Effector memory CD8-positive, alpha-beta T cell (primary cell): ENCODE measurements at regions not wholly inside any gene's neighbourhood (a gene's known extent, or its start where the extent isn't known, plus 50 kb on each side); places are given as distances from the start of the nearest gene placed in this dataset.

ENCODE experiments used
- ATAC-seq: fragments of 150-1000 bp; cut with Tn5 transposase; replicated peaks from 2 replicates; pipeline ENCODE4 v1.10.0; 2021; ENCODE audit warnings: mild to moderate bottlenecking, moderate library complexity
- DNase-seq, 3 experiments: peaks; one replicate each; pipeline ENCODE4 v3.0.0; 2021
- H3K27ac Mint-ChIP-seq, 2 donors: one replicate each; pipeline ENCODE4 v1.8.0; 2022; ENCODE audit warnings: mild to moderate bottlenecking in 2 of 2, mixed read lengths in 2 of 2, moderate library complexity in 2 of 2
- H3K27me3 Mint-ChIP-seq, 2 donors: one replicate each; pipeline ENCODE4 v1.8.0; 2022; ENCODE audit warnings: mixed read lengths in 2 of 2
- H3K36me3 Mint-ChIP-seq: one replicate; pipeline ENCODE4 v1.8.0; 2022; ENCODE audit warnings: mild to moderate bottlenecking, moderate library complexity, mixed read lengths; ENCODE audit not compliant: insufficient read depth
- H3K4me1 Mint-ChIP-seq, 2 donors: one replicate each; pipeline ENCODE4 v1.8.0; 2022; ENCODE audit warnings: low read depth in 2 of 2, mixed read lengths in 2 of 2
- H3K4me3 Mint-ChIP-seq, 2 donors: one replicate each; pipeline ENCODE4 v1.8.0; 2022; ENCODE audit warnings: mild to moderate bottlenecking in 2 of 2, mixed read lengths in 2 of 2, moderate library complexity in 2 of 2
- H3K9me3 Mint-ChIP-seq, 2 donors: one replicate each; pipeline ENCODE4 v1.8.0; 2022; ENCODE audit warnings: mixed read lengths in 2 of 2

GRCh38 chr2:220281771-220282170 lies 654.3 kb downstream of the SLC4A3 start:
- no peak overlapping the region for H3K4me3 Mint-ChIP-seq
- no peaks in the 10 kb centered on the region for H3K4me1 Mint-ChIP-seq
- no peaks in the 10 kb centered on the region for H3K27me3 Mint-ChIP-seq
- ATAC-seq (no peak), DNase-seq (no peak)
- no peak overlapping the region for H3K27ac Mint-ChIP-seq
- H3K9me3 Mint-ChIP-seq = peaks cover 2 to 17% of the 10 kb centered on the region in 2 donors
- no peaks in the 10 kb centered on the region for H3K36me3 Mint-ChIP-seq

- Mint-ChIP-seq H3K36me3 (no peaks in the 10 kb centered on the region), H3K27ac (no peak overlapping the region), H3K4me3 (no peak overlapping the region)
Observed at GRCh38 chr2:220282236-220282635, 654.8 kb downstream of the SLC4A3 start.

GRCh38 chr2:220293966-220294365 lies 666.5 kb downstream of the SLC4A3 start:
- no peak overlapping the region for H3K4me3 Mint-ChIP-seq
- peaks cover 0 to 4% of the 10 kb centered on the region in 2 donors for H3K9me3 Mint-ChIP-seq
- H3K36me3 Mint-ChIP-seq = no peaks in the 10 kb centered on the region
- no peaks in the 10 kb centered on the region for H3K27me3 Mint-ChIP-seq
- no peak for ATAC-seq
- no peaks in the 10 kb centered on the region for H3K4me1 Mint-ChIP-seq
- no peak for DNase-seq
- H3K27ac Mint-ChIP-seq = no peak overlapping the region

More at GRCh38 chr2:220282236-220282635, 654.8 kb downstream of the SLC4A3 start:
- H3K9me3 Mint-ChIP-seq = peaks cover 2 to 13% of the 10 kb centered on the region in 2 donors
- H3K4me1 Mint-ChIP-seq = no peaks in the 10 kb centered on the region
- ATAC-seq (no peak), DNase-seq (no peak)
- H3K27me3 Mint-ChIP-seq = no peaks in the 10 kb centered on the region

GRCh38 chr2:220296174-220296573 lies 668.7 kb downstream of the SLC4A3 start:
- Mint-ChIP-seq H3K36me3 (no peaks in the 10 kb centered on the region), H3K27ac (no peak overlapping the region), H3K9me3 (peaks cover 0 to 4% of the 10 kb centered on the region in 2 donors), H3K4me3 (no peak overlapping the region), H3K4me1 (no peaks in the 10 kb centered on the region), H3K27me3 (no peaks in the 10 kb centered on the region)
- DNase-seq = no peak
- no peak for ATAC-seq

- no peaks in the 10 kb centered on the region for H3K4me1 Mint-ChIP-seq
- ATAC-seq = no peak
- no peaks in the 10 kb centered on the region for H3K27me3 Mint-ChIP-seq
- H3K9me3 Mint-ChIP-seq = peaks cover 0 to 4% of the 10 kb centered on the region in 2 donors
- DNase-seq = no peak
- no peak overlapping the region for H3K27ac Mint-ChIP-seq
- no peaks in the 10 kb centered on the region for H3K36me3 Mint-ChIP-seq
- H3K4me3 Mint-ChIP-seq = no peak overlapping the region
Observed at GRCh38 chr2:220297093-220297492, 669.7 kb downstream of the SLC4A3 start.

- Mint-ChIP-seq H3K4me3 (no peak overlapping the region), H3K27ac (no peak overlapping the region), H3K27me3 (no peaks in the 10 kb centered on the region), H3K36me3 (no peaks in the 10 kb centered on the region), H3K9me3 (peaks cover 0 to 4% of the 10 kb centered on the region in 2 donors), H3K4me1 (no peaks in the 10 kb centered on the region)
- ATAC-seq (no peak), DNase-seq (no peak)
Observed at GRCh38 chr2:220300806-220301205, 673.4 kb downstream of the SLC4A3 start.

GRCh38 chr2:220302756-220303155 lies 675.3 kb downstream of the SLC4A3 start:
- H3K4me1 Mint-ChIP-seq = no peaks in the 10 kb centered on the region
- H3K9me3 Mint-ChIP-seq = peaks cover 0 to 4% of the 10 kb centered on the region in 2 donors
- no peak for ATAC-seq
- DNase-seq = no peak
- H3K4me3 Mint-ChIP-seq = no peak overlapping the region
- no peak overlapping the region for H3K27ac Mint-ChIP-seq
- H3K27me3 Mint-ChIP-seq = no peaks in the 10 kb centered on the region
- H3K36me3 Mint-ChIP-seq = no peaks in the 10 kb centered on the region

- Mint-ChIP-seq H3K4me1 (no peaks in the 10 kb centered on the region), H3K27ac (no peak overlapping the region), H3K4me3 (no peak overlapping the region), H3K27me3 (no peaks in the 10 kb centered on the region), H3K36me3 (no peaks in the 10 kb centered on the region), H3K9me3 (peaks cover 3 to 13% of the 10 kb centered on the region in 2 donors)
- ATAC-seq (no peak), DNase-seq (no peak)
Observed at GRCh38 chr2:220309215-220309614, 681.8 kb downstream of the SLC4A3 start.

GRCh38 chr2:220310451-220310861 lies 683.0 kb downstream of the SLC4A3 start:
- Mint-ChIP-seq H3K36me3 (no peaks in the 10 kb centered on the region), H3K4me3 (no peak overlapping the region), H3K27me3 (no peaks in the 10 kb centered on the region), H3K4me1 (no peaks in the 10 kb centered on the region), H3K9me3 (peaks cover 3 to 14% of the 10 kb centered on the region in 2 donors), H3K27ac (no peak overlapping the region)
- DNase-seq (no peak), ATAC-seq (no peak)

- no peaks in the 10 kb centered on the region for H3K27me3 Mint-ChIP-seq
- no peak overlapping the region for H3K4me3 Mint-ChIP-seq
- ATAC-seq = no peak
- peaks cover 5 to 15% of the 10 kb centered on the region in 2 donors for H3K9me3 Mint-ChIP-seq
- H3K27ac Mint-ChIP-seq = no peak overlapping the region
- no peaks in the 10 kb centered on the region for H3K4me1 Mint-ChIP-seq
- H3K36me3 Mint-ChIP-seq = no peaks in the 10 kb centered on the region
- DNase-seq = no peak
Observed at GRCh38 chr2:220315098-220315823, 687.8 kb downstream of the SLC4A3 start.

- no peaks in the 10 kb centered on the region for H3K4me1 Mint-ChIP-seq
- H3K27me3 Mint-ChIP-seq = no peaks in the 10 kb centered on the region
- no peaks in the 10 kb centered on the region for H3K36me3 Mint-ChIP-seq
- no peak overlapping the region for H3K4me3 Mint-ChIP-seq
- ATAC-seq = no peak
- H3K27ac Mint-ChIP-seq = no peak overlapping the region
- H3K9me3 Mint-ChIP-seq = peaks cover 12 to 22% of the 10 kb centered on the region in 2 donors
- no peak for DNase-seq
Observed at GRCh38 chr2:220318037-220318436, 690.6 kb downstream of the SLC4A3 start.

- Mint-ChIP-seq H3K36me3 (no peaks in the 10 kb centered on the region), H3K9me3 (peaks cover 12 to 23% of the 10 kb centered on the region in 2 donors), H3K27ac (no peak overlapping the region), H3K27me3 (no peaks in the 10 kb centered on the region), H3K4me3 (no peak overlapping the region), H3K4me1 (no peaks in the 10 kb centered on the region)
- DNase-seq (no peak), ATAC-seq (no peak)
Observed at GRCh38 chr2:220318508-220318907, 691.1 kb downstream of the SLC4A3 start.

GRCh38 chr2:220320326-220320725 lies 692.9 kb downstream of the SLC4A3 start:
- H3K9me3 Mint-ChIP-seq = peaks cover 9 to 16% of the 10 kb centered on the region in 2 donors
- no peak for ATAC-seq

GRCh38 chr2:220332886-220333285 lies 705.5 kb downstream of the SLC4A3 start:
- DNase-seq = no peak
- Mint-ChIP-seq H3K9me3 (peaks cover 2 to 10% of the 10 kb centered on the region in 2 donors), H3K36me3 (peaks cover 4% of the 10 kb centered on the region), H3K27ac (no peak overlapping the region), H3K4me1 (no peaks in the 10 kb centered on the region), H3K4me3 (no peak overlapping the region), H3K27me3 (no peaks in the 10 kb centered on the region)
- ATAC-seq = no peak

More at GRCh38 chr2:220320326-220320725, 692.9 kb downstream of the SLC4A3 start:
- Mint-ChIP-seq H3K4me3 (no peak overlapping the region), H3K4me1 (no peaks in the 10 kb centered on the region), H3K27me3 (no peaks in the 10 kb centered on the region), H3K27ac (no peak overlapping the region), H3K36me3 (no peaks in the 10 kb centered on the region)
- no peak for DNase-seq
